NCI-H1694 (cell line): ENCODE measurements at regions not wholly inside any gene's neighbourhood (a gene's known extent, or its start where the extent isn't known, plus 50 kb on each side); places are given as distances from the start of the nearest gene placed in this dataset.

ENCODE experiments used
- DNase-seq: peaks from one replicate; lab custom pipeline; 2025; lab: John Stamatoyannopoulos, UW

- no peak for DNase-seq
Observed at GRCh38 chr3:117519776-117520175, 810.2 kb downstream of the TUSC7 start.

GRCh38 chr3:117520582-117520981 is 811.0 kb downstream of the TUSC7 start:
- DNase-seq = no peak

GRCh38 chr3:117523418-117523817 is 813.8 kb downstream of the TUSC7 start:
- no peak for DNase-seq

- DNase-seq = no peak
Observed at GRCh38 chr3:117524890-117525289, 815.3 kb downstream of the TUSC7 start.

GRCh38 chr3:117526470-117527079 is 817.0 kb downstream of the TUSC7 start:
- DNase-seq = peak; percentile 32

- DNase-seq = no peak
Observed at GRCh38 chr3:117527346-117527745, 817.8 kb downstream of the TUSC7 start.

- no peak for DNase-seq
Observed at GRCh38 chr3:117528688-117529087, 819.1 kb downstream of the TUSC7 start.

- DNase-seq = no peak
Observed at GRCh38 chr3:117531078-117531767, 821.6 kb downstream of the TUSC7 start.

DNA sequence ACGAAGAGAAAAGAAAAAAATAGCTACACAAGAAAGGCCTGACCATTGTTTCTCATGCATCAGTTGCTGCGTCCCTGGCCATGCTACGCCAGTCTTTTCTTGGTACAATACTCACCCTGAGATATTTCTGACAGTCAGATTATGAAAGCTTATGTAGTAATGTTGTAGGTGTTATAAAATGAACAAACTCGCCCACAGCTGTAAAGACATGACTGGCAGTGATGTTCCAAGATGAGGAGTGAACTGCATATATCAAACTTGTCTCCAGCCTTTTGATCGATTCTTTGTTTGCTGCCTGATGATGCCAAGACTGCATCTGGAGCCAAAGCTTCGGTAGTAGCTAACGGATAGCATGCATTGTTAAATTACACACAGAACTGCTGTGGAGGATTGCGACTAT is 822.7 kb downstream of the TUSC7 start:
- DNase-seq = no peak

- no peak for DNase-seq
Observed at GRCh38 chr3:117534138-117534537, 824.6 kb downstream of the TUSC7 start.

DNA sequence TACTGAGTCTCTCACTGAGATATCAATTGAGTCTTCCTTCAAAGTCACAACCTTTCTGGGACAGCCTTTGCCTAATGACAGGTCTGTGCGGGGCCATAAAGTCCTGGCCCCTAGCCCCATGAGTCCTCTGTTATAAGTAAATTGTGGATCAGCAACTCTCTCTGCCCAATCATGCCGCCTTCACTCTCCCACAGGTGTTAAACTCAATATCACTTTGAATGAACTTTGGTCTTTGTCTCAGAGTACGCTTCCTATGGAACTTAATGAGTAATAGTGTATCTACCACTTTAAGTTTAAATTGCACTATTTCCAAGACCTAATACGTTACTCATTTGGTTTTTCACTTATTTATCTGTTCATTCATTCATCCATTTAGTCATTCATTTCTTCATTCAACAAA is 826.4 kb downstream of the TUSC7 start:
- no peak for DNase-seq

DNA sequence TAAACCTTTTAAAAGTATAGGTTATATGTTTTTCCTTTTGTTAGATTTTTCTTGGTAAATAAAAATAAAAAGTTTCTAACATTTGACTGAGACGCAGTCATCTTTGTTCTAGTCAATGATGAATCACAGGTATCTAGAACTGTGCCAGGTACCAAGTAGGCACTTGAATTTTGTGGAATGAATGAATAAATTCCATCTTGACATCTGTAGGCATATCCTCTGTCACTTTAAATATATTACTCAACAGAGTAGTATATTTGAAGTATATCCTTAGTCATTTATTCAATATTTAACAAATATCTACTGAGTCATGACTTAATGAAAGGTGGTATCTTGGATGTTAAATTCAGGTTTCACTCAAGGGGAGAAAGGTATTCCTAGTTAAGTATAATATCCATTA is 828.4 kb downstream of the TUSC7 start:
- no peak for DNase-seq

DNA sequence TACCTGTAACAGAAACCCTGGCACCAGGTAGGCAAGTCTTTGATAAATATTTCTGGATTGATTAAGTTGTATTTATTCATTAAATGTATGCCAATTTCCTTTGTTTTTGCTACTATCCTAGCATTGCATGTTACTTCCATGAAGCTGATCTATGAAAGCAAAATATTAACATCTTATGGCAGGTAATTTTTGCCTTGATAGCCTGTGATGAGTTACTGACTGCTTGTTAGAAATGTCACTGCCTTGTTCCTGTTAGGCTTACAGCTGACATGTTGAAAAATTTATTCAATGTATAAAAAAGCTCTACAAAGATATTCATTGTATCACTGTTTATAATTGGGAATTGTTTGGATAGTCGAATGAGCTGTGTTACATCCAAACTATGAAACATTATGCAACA is 830.1 kb downstream of the TUSC7 start:
- no peak for DNase-seq

- DNase-seq = no peak
Observed at GRCh38 chr3:117540597-117540996, 831.0 kb downstream of the TUSC7 start.

GRCh38 chr3:117541721-117542120 is 832.1 kb downstream of the TUSC7 start:
- DNase-seq = no peak

GRCh38 chr3:117543521-117543920 is 833.9 kb downstream of the TUSC7 start:
- DNase-seq = no peak

DNA sequence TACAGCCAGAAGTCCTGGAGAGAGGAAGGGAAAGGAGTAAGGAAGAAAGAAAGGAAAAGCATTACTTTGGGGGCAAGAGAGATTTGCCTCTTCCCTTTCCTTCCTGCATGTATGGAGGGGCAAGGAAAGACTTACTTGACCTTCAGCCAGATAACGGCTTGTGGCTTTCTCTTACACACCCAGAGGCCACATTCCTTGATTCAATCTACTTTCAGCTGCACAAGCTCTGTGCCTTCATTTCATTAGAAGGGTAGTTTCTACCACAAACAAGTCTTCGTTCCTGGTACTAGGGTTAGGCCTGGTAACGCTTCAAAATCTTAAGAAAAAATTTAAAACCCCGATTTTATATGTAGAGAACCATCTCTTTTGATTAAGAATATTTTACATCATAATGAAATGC is 835.9 kb downstream of the TUSC7 start:
- DNase-seq = no peak

- DNase-seq = no peak
Observed at GRCh38 chr3:117547956-117548550, 838.5 kb downstream of the TUSC7 start.

- DNase-seq = no peak
Observed at GRCh38 chr3:117548600-117548999, 839.0 kb downstream of the TUSC7 start.

DNA sequence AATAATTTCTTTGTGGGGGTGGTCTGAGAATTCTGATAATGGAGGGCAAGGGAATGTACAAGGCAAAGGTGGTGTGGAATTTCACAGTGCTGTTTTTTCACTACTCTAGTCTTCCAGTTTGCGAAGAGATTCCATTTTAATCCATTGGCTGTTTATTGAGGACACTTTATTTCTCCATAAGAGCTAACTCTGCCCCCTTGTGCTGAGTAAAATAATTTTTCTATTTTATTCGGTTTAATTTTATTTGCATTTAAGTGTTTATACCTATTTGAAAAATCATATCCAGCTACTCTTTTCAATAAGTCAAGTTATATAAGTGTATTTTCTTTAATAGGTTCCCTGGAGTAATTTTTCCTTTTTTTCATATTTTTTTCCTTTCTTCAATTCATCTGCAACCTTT is 840.1 kb downstream of the TUSC7 start:
- no peak for DNase-seq

DNA sequence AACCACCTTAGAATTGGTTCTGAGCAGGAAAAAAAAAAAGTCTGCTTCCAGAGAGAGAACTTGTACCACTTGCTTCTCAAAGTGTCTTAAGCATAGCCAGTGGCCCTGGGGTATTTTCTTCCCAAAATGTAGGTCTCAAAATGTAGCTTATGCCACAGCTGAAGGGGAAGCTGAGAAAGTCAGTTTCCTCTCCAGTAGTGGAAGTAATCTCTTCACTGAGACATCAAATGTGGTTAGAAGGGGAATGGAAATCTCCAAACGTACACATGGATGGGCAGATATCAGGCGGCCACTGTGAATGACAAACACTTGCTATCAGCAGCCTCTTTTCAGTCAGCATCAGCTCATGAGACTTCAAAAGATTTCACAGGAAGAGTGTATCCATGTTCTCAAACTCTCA is 841.2 kb downstream of the TUSC7 start:
- no peak for DNase-seq

- no peak for DNase-seq
Observed at GRCh38 chr3:117553461-117553860, 843.9 kb downstream of the TUSC7 start.

GRCh38 chr3:117556646-117557407 is 847.2 kb downstream of the TUSC7 start:
- no peak for DNase-seq
